ENCODE measurements at regions not wholly inside any gene's neighbourhood (a gene's known extent, or its start where the extent isn't known, plus 50 kb on each side); places are given as distances from the start of the nearest gene placed in this dataset.
"Not testable (repeated sequence)": the region's sequence is repeated elsewhere in the genome, so short reads cannot be mapped to it uniquely, and the experiment has no call there.

GRCh38 chr4:167858127-167858526 is 234.2 kb upstream of the ANXA10 start:
- H3K4me3 Mint-ChIP-seq; POLR2A ChIA-PET; intact Hi-C loops (cut with DNase I, micrococcal nuclease); ATAC-seq; H3K4me1 Mint-ChIP-seq; H3K9me3 Mint-ChIP-seq (ENCODE audit: low read depth); DNase-seq; H3K36me3 Mint-ChIP-seq (ENCODE audit: low read depth); H3K27me3 Mint-ChIP-seq; CTCF ChIA-PET; H3K27ac Mint-ChIP-seq: not testable (repeated sequence)

GRCh38 chr4:167867191-167867590 is 225.1 kb upstream of the ANXA10 start:
- Mint-ChIP-seq H3K4me1 (no peaks in the 10 kb centered on the region), H3K36me3 (ENCODE audit: low read depth) (no peaks in the 10 kb centered on the region), H3K27me3 (no peaks in the 10 kb centered on the region), H3K9me3 (ENCODE audit: low read depth) (peaks cover 2% of the 10 kb centered on the region), H3K27ac (no peak overlapping the region), H3K4me3 (no peak overlapping the region)
- DNase-seq (no peak), ATAC-seq (no peak)
- intact Hi-C loops (cut with DNase I, micrococcal nuclease): no loop called here
- ChIA-PET CTCF (no interaction called here), POLR2A (no interaction called here)

GRCh38 chr4:167868163-167868562 is 224.2 kb upstream of the ANXA10 start:
- no peak overlapping the region for H3K27ac Mint-ChIP-seq
- no peak for ATAC-seq
- CTCF ChIA-PET: no interaction called here

GRCh38 chr4:167873496-167873895 is 218.8 kb upstream of the ANXA10 start:
- Mint-ChIP-seq H3K4me3 (no peak overlapping the region), H3K9me3 (ENCODE audit: low read depth) (peaks cover 2% of the 10 kb centered on the region), H3K36me3 (ENCODE audit: low read depth) (no peaks in the 10 kb centered on the region), H3K4me1 (no peaks in the 10 kb centered on the region), H3K27ac (no peak overlapping the region), H3K27me3 (no peaks in the 10 kb centered on the region)
- ChIA-PET CTCF (no interaction called here), POLR2A (no interaction called here)
- intact Hi-C loops (cut with DNase I, micrococcal nuclease): no loop called here
- no peak for DNase-seq
- no peak for ATAC-seq

More at GRCh38 chr4:167868163-167868562, 224.2 kb upstream of the ANXA10 start:
- no peaks in the 10 kb centered on the region for H3K4me1 Mint-ChIP-seq
- DNase-seq: no peak
- intact Hi-C loops (cut with DNase I, micrococcal nuclease): no loop called here
- no peak overlapping the region for H3K4me3 Mint-ChIP-seq
- H3K9me3 Mint-ChIP-seq (ENCODE audit: low read depth): peaks cover 2% of the 10 kb centered on the region
- H3K27me3 Mint-ChIP-seq: no peaks in the 10 kb centered on the region
- H3K36me3 Mint-ChIP-seq (ENCODE audit: low read depth): no peaks in the 10 kb centered on the region
- POLR2A ChIA-PET: no interaction called here

- DNase-seq; H3K9me3 Mint-ChIP-seq (ENCODE audit: low read depth); intact Hi-C loops (cut with DNase I, micrococcal nuclease); H3K36me3 Mint-ChIP-seq (ENCODE audit: low read depth); H3K4me3 Mint-ChIP-seq; H3K4me1 Mint-ChIP-seq; H3K27ac Mint-ChIP-seq; CTCF ChIA-PET; H3K27me3 Mint-ChIP-seq; ATAC-seq; POLR2A ChIA-PET: not testable (repeated sequence)
Observed at GRCh38 chr4:167876091-167876490, 216.2 kb upstream of the ANXA10 start.

GRCh38 chr4:167877826-167878225 is 214.5 kb upstream of the ANXA10 start:
- H3K36me3 Mint-ChIP-seq (ENCODE audit: low read depth); ATAC-seq; H3K9me3 Mint-ChIP-seq (ENCODE audit: low read depth); H3K4me3 Mint-ChIP-seq; POLR2A ChIA-PET; DNase-seq; H3K27me3 Mint-ChIP-seq; H3K4me1 Mint-ChIP-seq; CTCF ChIA-PET; H3K27ac Mint-ChIP-seq; intact Hi-C loops (cut with DNase I, micrococcal nuclease): not testable (repeated sequence)

GRCh38 chr4:167883266-167883665 is 209.1 kb upstream of the ANXA10 start:
- H3K27me3 Mint-ChIP-seq: no peaks in the 10 kb centered on the region
- intact Hi-C loops (cut with DNase I, micrococcal nuclease): no loop called here
- H3K4me3 Mint-ChIP-seq: no peak overlapping the region
- ATAC-seq: no peak
- ChIA-PET CTCF (no interaction called here), POLR2A (no interaction called here)
- DNase-seq: no peak
- no peak overlapping the region for H3K27ac Mint-ChIP-seq
- H3K4me1 Mint-ChIP-seq: no peaks in the 10 kb centered on the region
- no peaks in the 10 kb centered on the region for H3K36me3 Mint-ChIP-seq (ENCODE audit: low read depth)
- H3K9me3 Mint-ChIP-seq (ENCODE audit: low read depth): no peaks in the 10 kb centered on the region

GRCh38 chr4:167885071-167885470 is 207.3 kb upstream of the ANXA10 start:
- intact Hi-C loops (cut with DNase I, micrococcal nuclease): no loop called here
- ATAC-seq (no peak), DNase-seq (no peak)
- POLR2A ChIA-PET: no interaction called here
- no peak overlapping the region for H3K27ac Mint-ChIP-seq
- no peaks in the 10 kb centered on the region for H3K36me3 Mint-ChIP-seq (ENCODE audit: low read depth)
- H3K4me3 Mint-ChIP-seq: no peak overlapping the region
- no peaks in the 10 kb centered on the region for H3K27me3 Mint-ChIP-seq
- CTCF ChIA-PET: no interaction called here
- H3K4me1 Mint-ChIP-seq: no peaks in the 10 kb centered on the region
- H3K9me3 Mint-ChIP-seq (ENCODE audit: low read depth): peaks cover under 1% of the 10 kb centered on the region

- no peak overlapping the region for H3K4me3 Mint-ChIP-seq
- CTCF ChIA-PET: no interaction called here
- intact Hi-C loops (cut with DNase I, micrococcal nuclease): no loop called here
Observed at GRCh38 chr4:167885872-167886271, 206.5 kb upstream of the ANXA10 start.

GRCh38 chr4:167887726-167888125 is 204.6 kb upstream of the ANXA10 start:
- Mint-ChIP-seq H3K27me3 (no peaks in the 10 kb centered on the region), H3K4me3 (no peak overlapping the region), H3K9me3 (ENCODE audit: low read depth) (peaks cover 2% of the 10 kb centered on the region), H3K27ac (no peak overlapping the region), H3K36me3 (ENCODE audit: low read depth) (no peaks in the 10 kb centered on the region), H3K4me1 (no peaks in the 10 kb centered on the region)
- POLR2A ChIA-PET: no interaction called here
- CTCF ChIA-PET: no interaction called here
- DNase-seq: no peak
- intact Hi-C loops (cut with DNase I, micrococcal nuclease): no loop called here
- no peak for ATAC-seq

More at GRCh38 chr4:167885872-167886271, 206.5 kb upstream of the ANXA10 start:
- DNase-seq (no peak), ATAC-seq (no peak)
- Mint-ChIP-seq H3K27me3 (no peaks in the 10 kb centered on the region), H3K36me3 (ENCODE audit: low read depth) (no peaks in the 10 kb centered on the region), H3K4me1 (no peaks in the 10 kb centered on the region), H3K9me3 (ENCODE audit: low read depth) (peaks cover 2% of the 10 kb centered on the region), H3K27ac (no peak overlapping the region)
- POLR2A ChIA-PET: no interaction called here

- CTCF ChIA-PET: no interaction called here
- Mint-ChIP-seq H3K4me3 (no peak overlapping the region), H3K36me3 (ENCODE audit: low read depth) (no peaks in the 10 kb centered on the region), H3K9me3 (ENCODE audit: low read depth) (peaks cover 2% of the 10 kb centered on the region), H3K4me1 (no peaks in the 10 kb centered on the region), H3K27me3 (no peaks in the 10 kb centered on the region), H3K27ac (no peak overlapping the region)
- POLR2A ChIA-PET: no interaction called here
- intact Hi-C loops (cut with DNase I, micrococcal nuclease): no loop called here
- no peak for DNase-seq
- ATAC-seq: no peak
Observed at GRCh38 chr4:167890226-167890625, 202.1 kb upstream of the ANXA10 start.

- ATAC-seq: no peak
- H3K36me3 Mint-ChIP-seq (ENCODE audit: low read depth): no peaks in the 10 kb centered on the region
Observed at GRCh38 chr4:167893531-167893930, 198.8 kb upstream of the ANXA10 start.

GRCh38 chr4:167896260-167896659 is 196.1 kb upstream of the ANXA10 start:
- CTCF ChIA-PET; H3K27me3 Mint-ChIP-seq; POLR2A ChIA-PET; H3K4me1 Mint-ChIP-seq; H3K9me3 Mint-ChIP-seq (ENCODE audit: low read depth); ATAC-seq; H3K27ac Mint-ChIP-seq; H3K36me3 Mint-ChIP-seq (ENCODE audit: low read depth); H3K4me3 Mint-ChIP-seq; intact Hi-C loops (cut with DNase I, micrococcal nuclease); DNase-seq: not testable (repeated sequence)

More at GRCh38 chr4:167893531-167893930, 198.8 kb upstream of the ANXA10 start:
- peaks cover 2% of the 10 kb centered on the region for H3K9me3 Mint-ChIP-seq (ENCODE audit: low read depth)
- no peak for DNase-seq
- no peak overlapping the region for H3K4me3 Mint-ChIP-seq
- intact Hi-C loops (cut with DNase I, micrococcal nuclease): no loop called here
- H3K27ac Mint-ChIP-seq: no peak overlapping the region
- POLR2A ChIA-PET: no interaction called here
- H3K27me3 Mint-ChIP-seq: no peaks in the 10 kb centered on the region
- CTCF ChIA-PET: no interaction called here
- no peaks in the 10 kb centered on the region for H3K4me1 Mint-ChIP-seq
